ENCODE measurements at regions not wholly inside any gene's neighbourhood (a gene's known extent, or its start where the extent isn't known, plus 50 kb on each side); places are given as distances from the start of the nearest gene placed in this dataset.

GRCh38 chr13:106657104-106657503 is 89.2 kb upstream of the ARGLU1 start:
- H3K4me3 ChIP-seq (ENCODE audit: low read depth, low read length): no peak overlapping the region
- DNase-seq (ENCODE audit: low read depth): no peak
- TF ChIP-seq, protein P1, sequence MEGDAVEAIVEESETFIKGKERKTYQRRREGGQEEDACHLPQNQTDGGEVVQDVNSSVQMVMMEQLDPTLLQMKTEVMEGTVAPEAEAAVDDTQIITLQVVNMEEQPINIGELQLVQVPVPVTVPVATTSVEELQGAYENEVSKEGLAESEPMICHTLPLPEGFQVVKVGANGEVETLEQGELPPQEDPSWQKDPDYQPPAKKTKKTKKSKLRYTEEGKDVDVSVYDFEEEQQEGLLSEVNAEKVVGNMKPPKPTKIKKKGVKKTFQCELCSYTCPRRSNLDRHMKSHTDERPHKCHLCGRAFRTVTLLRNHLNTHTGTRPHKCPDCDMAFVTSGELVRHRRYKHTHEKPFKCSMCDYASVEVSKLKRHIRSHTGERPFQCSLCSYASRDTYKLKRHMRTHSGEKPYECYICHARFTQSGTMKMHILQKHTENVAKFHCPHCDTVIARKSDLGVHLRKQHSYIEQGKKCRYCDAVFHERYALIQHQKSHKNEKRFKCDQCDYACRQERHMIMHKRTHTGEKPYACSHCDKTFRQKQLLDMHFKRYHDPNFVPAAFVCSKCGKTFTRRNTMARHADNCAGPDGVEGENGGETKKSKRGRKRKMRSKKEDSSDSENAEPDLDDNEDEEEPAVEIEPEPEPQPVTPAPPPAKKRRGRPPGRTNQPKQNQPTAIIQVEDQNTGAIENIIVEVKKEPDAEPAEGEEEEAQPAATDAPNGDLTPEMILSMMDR (IDR thresholded peaks at IDR 0.05; ENCODE audit: low read depth, low read length): no peak
- TF ChIP-seq MAX (IDR thresholded peaks at IDR 0.05; ENCODE audit: low read depth, low read length) (no peak), POLR2A (IDR thresholded peaks at IDR 0.05; ENCODE audit: extremely low read depth, insufficient read length) (no peak), MYC (IDR thresholded peaks at IDR 0.05; ENCODE audit: low read depth, low read length) (no peak)

DNA sequence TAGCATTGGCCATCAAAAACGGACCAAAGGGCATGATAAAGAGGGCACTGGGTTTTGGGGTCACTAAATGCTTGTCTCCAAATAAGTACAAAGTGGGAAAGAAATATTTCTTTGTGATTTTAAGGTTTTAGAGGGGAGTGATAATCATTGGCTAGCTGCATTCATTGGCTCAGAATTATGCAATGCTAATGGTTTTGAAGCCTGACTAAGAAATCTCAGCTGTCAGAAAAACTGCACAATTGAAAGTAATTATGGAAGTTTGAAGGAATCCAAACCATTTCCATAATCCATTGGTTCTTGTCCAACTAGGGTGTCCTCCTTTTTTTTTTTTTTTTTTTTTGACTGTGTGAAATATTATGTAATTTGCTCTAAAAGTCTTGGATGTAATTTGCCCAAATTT is 88.2 kb upstream of the ARGLU1 start:
- no peak for DNase-seq (ENCODE audit: low read depth)
- TF ChIP-seq, protein P1 (IDR thresholded peaks at IDR 0.05; ENCODE audit: low read depth, low read length): no peak
- TF ChIP-seq MAX (IDR thresholded peaks at IDR 0.05; ENCODE audit: low read depth, low read length) (no peak), MYC (IDR thresholded peaks at IDR 0.05; ENCODE audit: low read depth, low read length) (no peak), POLR2A (IDR thresholded peaks at IDR 0.05; ENCODE audit: extremely low read depth, insufficient read length) (no peak)
- no peak overlapping the region for H3K4me3 ChIP-seq (ENCODE audit: low read depth, low read length)

DNA sequence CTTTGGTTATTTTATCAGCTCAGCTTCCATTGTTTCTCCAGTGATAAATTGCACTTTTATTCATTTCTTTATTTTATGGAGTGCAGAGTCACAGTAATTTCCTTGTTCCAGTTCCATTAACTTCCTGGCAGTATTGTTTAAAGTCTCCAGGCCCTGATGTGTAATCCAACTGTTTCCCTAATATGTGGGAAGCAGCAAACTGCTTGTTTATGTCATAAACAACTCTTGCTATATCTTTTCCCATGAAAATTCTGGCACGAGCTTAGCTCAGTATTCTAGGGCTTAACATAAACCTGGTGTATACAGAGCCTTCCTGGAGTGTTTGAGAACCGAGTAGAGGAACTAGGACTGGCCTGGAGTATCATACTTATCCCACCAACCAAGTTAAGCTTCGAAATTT is 83.5 kb upstream of the ARGLU1 start:
- no peak overlapping the region for H3K4me3 ChIP-seq (ENCODE audit: low read depth, low read length)
- DNase-seq (ENCODE audit: low read depth): no peak
- TF ChIP-seq POLR2A (IDR thresholded peaks at IDR 0.05; ENCODE audit: extremely low read depth, insufficient read length) (no peak), MYC (IDR thresholded peaks at IDR 0.05; ENCODE audit: low read depth, low read length) (no peak), MAX (IDR thresholded peaks at IDR 0.05; ENCODE audit: low read depth, low read length) (no peak)
- TF ChIP-seq, protein P1 (IDR thresholded peaks at IDR 0.05; ENCODE audit: low read depth, low read length): no peak

DNA sequence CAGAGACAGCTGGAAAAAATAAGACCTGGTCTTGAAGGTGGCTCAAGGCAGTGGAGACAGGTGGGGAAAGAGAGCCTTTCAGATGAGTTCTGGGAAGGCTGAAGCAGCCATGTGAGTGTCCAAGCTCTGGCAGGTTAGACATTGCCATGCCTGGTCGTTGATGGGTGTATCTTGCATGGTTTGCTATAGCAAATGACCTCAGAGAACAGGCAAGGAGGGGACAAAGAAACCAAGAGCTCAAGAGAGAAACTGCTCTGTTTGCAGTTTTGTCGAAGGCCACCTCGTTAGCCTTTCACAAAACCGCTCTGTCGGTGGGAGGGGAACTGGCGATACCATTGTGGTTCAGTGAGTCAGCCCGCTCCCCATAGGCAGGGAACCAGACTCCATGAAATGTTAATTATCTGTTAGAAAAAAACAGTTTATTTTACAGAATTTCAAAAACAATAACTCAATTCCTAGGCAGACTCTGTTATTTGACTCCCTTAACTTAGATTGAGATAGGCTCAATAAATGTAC is 82.8 kb upstream of the ARGLU1 start:
- TF ChIP-seq, protein P1 (IDR thresholded peaks at IDR 0.05; ENCODE audit: low read depth, low read length): no peak
- TF ChIP-seq MYC (IDR thresholded peaks at IDR 0.05; ENCODE audit: low read depth, low read length) (no peak), MAX (IDR thresholded peaks at IDR 0.05; ENCODE audit: low read depth, low read length) (no peak), POLR2A (IDR thresholded peaks at IDR 0.05; ENCODE audit: extremely low read depth, insufficient read length) (no peak)
- DNase-seq (ENCODE audit: low read depth): no peak
- no peak overlapping the region for H3K4me3 ChIP-seq (ENCODE audit: low read depth, low read length)

DNA sequence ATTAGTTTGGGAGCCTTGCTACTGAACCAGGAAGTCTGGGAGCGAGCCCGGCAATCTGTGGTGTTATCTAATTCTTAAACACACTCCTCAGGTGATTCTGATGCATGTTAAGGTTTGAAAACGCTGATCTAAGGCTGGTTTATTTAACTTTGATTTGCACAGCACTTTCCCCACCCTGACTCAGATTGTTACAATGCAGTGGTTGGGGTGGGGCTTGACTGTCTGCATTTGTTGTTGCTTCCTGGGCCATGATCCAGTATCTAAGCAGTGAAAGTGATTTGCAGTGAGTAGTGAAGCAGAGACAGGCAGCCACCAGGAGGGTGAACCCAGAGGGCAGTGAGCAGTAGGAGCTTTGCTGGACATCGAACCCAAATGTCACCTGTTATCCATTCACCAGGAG is 81.6 kb upstream of the ARGLU1 start:
- H3K4me3 ChIP-seq (ENCODE audit: low read depth, low read length): no peak overlapping the region
- TF ChIP-seq MYC (IDR thresholded peaks at IDR 0.05; ENCODE audit: low read depth, low read length) (no peak), POLR2A (IDR thresholded peaks at IDR 0.05; ENCODE audit: extremely low read depth, insufficient read length) (no peak), MAX (IDR thresholded peaks at IDR 0.05; ENCODE audit: low read depth, low read length) (no peak)
- TF ChIP-seq, protein P1 (IDR thresholded peaks at IDR 0.05; ENCODE audit: low read depth, low read length): no peak
- DNase-seq (ENCODE audit: low read depth): no peak

Data from NB4 (cell line).